H4 (cell line): ENCODE measurements at regions not wholly inside any gene's neighbourhood (a gene's known extent, or its start where the extent isn't known, plus 50 kb on each side); places are given as distances from the start of the nearest gene placed in this dataset.
"Not testable (repeated sequence)": the region's sequence is repeated elsewhere in the genome, so short reads cannot be mapped to it uniquely, and the experiment has no call there.

Experiments used
- DNase-seq: peaks from one replicate; pipeline ENCODE4 v3.0.0-alpha.2; 2015; ENCODE audit warnings: low spot score

DNA sequence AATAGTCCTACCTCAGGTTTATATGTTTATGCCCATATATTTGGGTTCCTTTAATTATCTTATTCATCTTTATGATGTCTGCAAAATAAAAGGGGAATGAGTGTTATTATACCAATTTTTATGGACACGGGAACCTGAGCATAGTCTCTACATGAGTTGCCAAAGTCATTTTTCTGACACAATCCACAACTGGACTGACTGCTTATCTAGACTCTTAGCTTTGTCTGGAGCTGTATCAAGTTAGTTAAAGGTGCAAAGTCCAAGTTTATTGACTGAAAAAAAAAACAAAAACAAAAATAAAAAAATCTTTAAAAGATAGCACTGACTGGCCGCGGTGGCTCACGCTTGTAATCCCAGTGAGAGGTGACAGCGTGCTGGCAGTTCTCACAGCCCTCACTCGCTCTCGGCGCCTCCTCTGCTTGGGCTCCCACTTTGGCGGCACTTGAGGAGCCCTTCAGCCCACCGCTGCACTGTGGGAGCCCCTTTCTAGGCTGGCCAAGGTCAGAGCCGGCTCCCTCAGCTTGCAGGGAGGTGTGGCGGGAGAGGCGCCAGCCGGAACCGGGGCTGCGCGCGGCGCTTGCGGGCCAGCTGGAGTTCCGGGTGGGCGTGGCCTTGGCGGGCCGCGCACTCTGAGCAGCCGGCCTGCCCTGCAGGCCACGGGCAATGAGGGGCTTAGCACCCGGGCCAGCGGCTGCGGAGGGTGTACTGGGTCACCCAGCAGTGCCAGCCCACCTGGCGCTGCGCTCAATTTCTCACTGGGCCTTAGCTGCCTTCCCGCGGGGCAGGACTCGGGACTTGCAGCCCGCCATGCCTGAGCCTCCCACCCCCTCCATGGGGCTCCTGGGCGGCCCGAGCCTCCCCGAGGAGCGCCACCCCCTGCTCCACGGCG is 116.6 kb upstream of the MBNL1 start:
- not testable (repeated sequence) for DNase-seq

DNA sequence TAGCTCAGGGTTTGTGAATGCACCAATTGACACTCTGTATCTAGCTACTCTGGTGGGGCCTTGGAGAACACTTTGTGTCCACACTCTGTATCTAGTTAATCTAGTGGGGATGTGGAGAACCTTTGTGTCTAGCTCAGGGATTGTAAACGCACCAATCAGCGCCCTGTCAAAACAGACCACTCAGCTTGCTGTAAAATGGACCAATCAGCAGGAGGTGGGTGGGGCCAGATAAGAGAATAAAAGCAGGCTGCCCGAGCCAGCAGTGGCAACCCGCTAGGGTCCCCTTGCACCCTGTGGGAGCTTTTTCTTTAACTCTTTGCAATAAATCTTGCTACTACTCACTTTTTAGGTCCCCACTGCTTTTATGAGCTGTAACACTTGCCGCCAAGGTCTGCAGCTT is 115.6 kb upstream of the MBNL1 start:
- not testable (repeated sequence) for DNase-seq

DNA sequence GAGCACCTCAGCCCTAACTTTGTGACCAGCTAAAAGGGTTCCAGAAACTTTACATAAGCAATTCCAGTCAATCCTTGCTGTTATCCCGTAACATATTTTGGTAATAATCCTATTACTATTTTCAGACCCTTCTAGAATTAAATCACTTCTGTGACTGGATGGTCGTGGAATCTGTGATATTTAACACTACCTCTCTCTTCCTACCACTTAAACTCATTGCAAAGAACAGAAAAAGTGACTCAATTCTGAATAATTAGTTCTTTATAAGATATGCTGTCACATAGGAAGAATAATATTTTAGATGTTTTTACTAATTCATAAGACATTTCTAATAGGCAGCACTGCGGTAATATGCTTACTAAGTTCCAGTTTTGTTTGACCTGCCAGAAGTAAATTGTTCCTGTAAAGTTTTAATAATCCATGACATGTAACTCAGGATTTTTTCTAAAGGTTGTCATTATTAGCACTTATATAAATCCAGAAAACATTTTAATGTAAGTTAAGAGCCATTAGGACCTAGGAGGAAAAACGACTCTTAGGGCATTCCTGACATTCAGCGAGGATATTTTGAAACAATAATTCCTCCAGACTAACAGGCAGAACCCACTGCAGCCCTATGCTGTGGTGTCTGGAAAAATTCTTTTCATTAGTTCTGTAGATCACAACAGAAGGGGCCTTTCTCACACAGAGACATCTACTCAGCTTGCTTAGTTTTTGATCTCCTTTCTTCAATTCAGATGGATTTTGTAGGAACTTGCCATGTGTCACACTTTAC is 113.3 kb upstream of the MBNL1 start:
- DNase-seq: no peak

DNA sequence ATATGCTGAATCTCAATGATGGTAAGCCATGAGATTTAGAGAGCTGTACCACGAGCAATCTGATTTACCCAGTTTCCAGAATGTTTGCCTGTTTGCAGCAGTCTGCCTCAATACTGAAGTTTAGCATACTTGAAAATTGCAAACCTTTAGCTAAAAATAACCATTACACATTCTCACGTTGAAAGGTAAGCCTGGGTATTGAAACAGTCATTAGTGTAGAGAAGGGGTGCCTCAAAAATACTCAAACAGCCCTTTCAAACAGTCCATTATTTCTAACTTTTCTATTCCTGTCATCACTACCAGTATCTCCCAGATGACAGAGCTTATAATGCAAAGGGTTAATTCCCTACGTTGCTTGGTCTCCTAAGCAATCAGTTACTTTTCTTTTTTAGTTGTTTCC is 111.8 kb upstream of the MBNL1 start:
- DNase-seq: no peak

DNA sequence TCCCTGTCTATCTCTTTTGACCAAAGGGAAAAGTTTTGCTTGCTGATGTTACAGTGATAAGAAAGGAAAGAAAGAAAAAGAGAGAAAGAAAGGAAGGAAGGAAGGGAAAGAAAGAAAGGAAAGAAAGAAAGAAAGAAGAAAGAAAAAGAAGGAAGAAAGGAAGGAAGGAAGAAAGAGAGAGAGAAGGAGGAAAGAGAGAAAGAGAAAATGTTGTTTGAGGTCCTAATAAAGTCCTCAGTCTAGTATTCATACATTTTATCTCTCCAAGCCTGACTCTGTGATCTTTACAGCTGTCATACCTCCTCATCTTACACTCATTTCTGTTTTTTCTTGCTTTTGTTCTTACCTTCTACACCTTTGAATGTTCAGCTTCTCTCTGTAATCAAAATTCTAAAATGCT is 111.4 kb upstream of the MBNL1 start:
- DNase-seq: no peak

DNA sequence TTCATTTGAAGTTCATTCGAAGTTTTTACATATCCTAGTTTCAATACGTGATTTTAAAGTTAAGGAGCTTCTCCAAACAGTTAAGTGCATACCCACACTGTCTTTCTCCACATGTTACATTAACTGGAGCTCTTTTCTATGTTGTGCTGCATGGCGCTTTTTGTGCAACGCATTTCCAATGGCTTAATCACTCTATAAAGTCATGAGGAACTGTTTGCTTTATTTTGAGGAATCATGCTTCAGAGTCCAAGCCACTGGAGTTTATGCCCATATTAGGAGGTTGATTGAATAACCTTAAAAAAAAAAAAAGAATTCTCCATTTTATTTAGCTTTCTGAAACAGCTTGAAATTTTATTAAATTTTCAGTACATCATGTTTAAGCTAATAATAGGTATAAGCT is 109.4 kb upstream of the MBNL1 start:
- DNase-seq: peak; percentile 62

DNA sequence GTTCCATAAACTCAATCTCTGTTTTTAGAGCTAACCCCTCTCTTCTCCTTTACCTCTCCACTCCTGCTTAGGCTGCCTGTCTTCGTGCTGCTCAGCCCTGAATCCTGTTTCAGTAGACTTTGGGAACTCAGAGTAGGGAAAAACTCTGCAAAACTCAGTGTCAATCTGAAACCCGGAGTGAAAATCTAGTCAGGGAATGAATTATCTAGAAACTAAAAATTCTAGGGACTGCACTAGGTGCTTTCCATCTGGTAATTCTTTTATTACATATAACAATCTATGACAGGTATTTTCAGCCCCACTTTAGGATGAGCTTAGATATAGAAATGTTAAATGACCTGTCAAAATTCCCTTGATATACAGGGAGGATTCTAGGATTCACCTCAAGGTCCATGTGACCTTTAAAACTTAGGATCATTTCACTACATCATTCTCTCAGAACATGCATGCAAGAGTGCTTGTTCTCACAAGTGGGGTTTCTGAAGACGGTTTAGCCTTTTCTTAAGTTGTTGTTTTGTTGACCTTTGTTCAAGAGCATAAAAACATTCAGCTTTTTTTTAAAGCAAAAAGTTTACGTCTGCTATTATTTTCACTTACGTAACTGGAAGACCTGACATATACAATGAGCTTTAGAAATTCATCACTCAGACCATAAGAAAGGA is 108.2 kb upstream of the MBNL1 start:
- no peak for DNase-seq

DNA sequence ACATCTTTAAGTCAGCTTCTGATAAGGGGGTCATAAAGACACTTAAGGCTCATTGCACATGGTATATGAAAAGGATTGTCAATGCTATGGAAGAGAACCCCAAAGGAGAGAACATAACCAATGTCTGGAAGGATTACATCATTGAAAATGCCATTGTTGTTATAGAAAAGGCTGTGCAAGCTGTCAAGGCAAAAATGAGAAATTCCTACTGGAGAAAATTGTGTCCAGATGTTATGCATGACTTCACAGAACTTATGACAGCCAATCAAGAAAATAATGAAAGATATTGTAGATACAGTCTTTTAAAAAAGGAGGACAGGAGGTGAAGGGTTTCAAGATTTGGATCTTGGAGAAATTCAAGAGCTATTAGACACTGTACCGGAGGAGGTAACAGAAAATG is 96.3 kb upstream of the MBNL1 start:
- DNase-seq: no peak

DNA sequence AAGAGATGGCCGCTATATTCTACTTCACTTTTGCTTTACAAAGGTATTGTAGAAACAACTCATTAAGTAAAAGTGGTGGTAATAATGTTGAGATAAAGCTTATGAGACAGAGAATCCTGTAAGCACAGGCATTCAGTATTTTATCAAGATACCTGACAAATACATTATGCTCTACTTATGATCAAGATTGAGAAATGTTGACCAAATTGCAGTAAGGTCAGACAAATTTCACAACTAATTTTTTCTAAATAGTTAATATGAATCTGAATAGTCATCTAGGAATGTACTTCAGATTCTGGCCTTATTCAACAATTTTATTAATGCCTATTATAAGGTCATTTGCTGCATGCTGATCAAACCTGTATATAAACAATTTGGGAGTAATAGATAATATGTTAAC is 95.1 kb upstream of the MBNL1 start:
- DNase-seq: no peak

DNA sequence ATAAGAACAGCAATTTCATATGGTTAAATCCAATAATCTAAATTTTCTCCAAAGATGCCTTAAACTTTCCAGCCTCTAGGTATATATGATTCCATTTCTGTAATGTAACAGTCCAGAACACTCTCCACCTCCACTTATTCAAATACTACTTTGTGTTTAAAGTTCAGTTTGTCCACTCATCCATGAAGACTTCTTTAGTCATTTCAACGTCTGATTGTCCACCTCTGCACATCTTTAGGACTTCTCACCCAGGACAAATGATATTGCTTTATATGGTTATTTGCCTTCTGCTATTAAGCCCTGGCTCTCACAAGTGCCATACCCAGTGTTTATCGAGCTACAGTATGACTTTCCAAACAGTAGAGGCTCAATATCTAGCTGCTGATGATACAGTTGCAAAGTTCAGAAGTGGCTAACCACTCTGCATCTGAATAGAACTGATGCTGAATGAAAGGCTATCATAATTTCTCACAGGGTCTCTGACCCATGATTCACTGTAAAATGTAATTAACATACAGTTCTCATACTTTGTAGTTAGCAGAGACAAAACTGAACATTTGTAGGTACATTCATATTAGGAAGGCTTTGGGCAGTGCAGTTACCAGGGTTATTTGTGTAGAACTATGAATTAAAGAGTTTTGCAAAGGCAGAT is 93.7 kb upstream of the MBNL1 start:
- DNase-seq: no peak

DNA sequence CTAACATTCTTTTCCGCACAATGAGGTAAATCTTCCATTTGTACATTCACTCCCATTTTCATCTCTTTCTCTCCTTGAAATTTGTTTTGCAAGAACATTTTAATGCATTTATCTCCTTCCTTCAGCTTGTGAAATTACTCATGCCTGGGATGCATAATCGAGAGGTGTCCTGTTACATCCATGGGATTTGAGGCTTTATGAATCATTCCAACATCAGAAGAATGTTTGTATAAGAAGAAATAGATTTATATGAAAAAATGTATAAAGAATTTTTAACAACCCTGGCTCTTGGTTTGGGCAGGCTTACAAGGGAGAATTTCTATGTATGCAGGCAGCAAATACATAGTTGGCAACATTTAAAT is 93.2 kb upstream of the MBNL1 start:
- peak; percentile 53 for DNase-seq

DNA sequence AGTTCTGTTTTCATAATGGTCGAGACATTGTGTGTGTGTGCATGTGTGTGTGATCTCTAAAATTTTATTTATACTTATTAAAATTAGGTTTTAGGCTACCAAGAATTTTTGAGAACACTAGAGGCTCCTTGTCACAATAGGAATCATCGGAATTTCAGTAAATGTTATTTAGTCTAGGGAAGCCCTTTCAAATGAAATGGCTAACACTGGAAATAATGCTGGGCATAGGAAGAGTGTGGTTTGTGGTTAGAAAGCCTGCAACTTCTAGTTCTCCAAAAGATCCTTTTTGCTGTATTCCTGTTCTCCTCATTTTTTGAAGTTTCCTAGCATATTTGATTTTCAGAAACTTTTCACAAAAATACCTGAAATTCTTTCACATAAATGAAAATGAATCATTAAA is 92.5 kb upstream of the MBNL1 start:
- peak; percentile 27 for DNase-seq

DNA sequence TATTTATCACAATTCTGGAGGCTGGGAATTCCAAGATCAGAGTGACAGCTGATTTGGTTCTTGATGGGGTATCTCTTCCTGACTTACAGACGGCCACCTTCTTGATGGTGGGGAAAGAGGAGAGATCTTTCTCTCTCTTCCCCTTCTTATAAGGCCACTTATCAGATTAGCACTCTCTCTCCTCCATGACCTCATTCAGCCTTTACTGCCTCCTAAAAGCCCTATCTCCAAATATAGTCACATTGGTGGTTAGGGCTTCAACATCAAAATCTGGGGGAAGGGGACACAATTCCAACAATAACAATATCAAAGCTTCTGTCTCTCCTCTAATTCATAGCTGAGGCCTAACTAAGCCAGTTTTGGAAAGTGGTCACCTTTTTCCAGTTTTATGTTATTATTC is 91.7 kb upstream of the MBNL1 start:
- DNase-seq: no peak

DNA sequence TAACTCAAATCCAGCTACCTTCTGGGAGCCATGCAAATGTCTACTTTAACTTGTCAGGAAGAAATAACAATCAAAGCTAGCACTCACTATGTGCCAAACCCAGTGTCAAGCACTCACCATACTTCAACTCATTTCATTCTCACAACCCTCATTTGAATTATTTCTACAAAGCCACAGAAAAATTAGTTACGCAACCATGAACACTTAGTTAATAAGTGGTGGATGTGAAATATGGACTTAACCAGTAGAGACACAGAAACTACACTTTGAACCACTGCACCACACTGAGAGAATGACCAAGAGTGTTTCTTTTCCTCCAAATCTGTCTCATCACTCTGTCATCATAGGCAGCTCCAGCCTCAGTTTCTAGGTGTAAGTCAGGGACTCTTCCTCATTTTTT is 91.0 kb upstream of the MBNL1 start:
- DNase-seq: no peak

DNA sequence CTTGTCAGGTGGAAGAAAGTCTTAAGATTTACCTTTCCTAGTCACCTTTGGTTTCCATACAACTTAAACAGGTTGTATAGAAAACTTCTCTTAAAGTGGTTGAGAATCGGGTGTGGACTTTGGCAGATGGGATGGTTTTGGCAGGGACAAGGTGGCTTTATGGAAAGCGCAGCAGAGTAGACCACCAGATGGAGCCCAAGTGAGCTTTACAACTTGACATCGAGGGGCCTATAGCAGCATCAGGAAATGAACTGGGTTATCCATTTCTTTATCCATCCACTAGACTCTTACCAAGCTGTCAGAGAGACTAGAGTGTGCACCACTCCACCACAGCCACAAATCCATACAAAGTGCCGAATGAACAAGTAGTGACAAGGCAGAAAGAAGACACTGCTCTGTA is 85.3 kb upstream of the MBNL1 start:
- DNase-seq: peak; percentile 42

DNA sequence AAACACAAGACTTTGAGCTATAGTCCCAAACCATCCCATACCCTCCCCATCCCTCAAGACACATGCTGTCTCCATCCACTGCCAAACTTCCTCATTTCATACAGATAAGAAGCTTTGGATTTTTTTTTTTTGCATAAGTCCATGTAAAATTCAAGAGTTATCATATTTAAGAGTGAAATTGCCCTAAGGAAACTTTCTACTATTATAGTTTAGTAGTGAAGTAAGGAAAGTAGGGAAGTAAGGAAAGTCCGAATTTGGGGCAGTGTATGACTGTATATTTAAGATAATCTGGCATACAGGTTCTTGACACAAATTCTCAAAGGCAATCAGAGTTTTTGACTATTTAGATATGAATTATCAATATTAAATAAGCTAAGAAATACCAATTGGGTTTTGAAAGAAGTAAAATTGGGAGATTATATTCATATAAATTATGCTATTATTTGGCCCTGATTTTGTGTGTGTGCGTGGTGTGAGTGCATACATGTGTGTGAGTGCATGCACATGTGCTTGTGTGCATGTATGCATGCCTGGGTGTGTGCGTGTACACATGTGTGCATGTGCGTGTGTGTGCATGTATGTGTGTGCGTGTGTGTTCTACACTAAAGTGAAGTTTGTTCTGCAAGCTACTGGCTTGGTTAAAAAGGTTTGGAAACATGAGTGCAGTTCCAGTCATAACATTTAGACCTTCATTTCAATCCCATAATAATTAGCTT is 83.6 kb upstream of the MBNL1 start:
- no peak for DNase-seq

DNA sequence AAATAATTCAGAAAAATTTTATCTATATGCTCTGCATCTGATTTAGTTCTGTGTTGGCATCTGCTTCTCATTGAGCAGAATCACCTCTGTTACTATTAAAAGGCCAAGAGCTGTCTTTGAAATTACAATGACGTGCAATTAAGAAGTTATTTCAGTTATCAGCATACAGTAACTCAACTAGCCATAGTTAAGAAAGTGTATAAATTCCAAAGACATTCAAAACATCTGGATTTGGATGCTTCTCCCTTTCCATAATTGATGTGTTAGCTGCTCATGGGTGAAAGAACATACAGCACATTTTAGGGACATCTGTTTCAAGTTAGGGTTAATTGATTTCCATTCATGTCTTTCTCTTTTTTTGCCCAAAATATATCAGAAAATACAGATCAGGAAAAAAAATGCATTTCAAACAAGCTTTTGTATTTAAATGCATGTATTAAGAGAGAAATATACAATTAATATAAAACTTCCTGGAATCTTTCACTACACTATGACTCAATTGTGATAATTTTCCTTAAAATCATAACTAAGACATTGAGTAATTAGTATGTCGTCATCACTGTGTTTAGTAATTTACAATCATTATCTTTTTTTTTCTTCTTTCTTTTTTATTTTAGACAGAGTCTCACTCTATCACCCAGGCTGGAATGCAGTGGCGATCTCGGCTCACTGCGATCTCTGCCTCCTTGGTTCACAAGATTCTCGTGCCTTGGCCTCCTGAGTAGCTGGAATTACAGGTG is 82.7 kb upstream of the MBNL1 start:
- DNase-seq: no peak

DNA sequence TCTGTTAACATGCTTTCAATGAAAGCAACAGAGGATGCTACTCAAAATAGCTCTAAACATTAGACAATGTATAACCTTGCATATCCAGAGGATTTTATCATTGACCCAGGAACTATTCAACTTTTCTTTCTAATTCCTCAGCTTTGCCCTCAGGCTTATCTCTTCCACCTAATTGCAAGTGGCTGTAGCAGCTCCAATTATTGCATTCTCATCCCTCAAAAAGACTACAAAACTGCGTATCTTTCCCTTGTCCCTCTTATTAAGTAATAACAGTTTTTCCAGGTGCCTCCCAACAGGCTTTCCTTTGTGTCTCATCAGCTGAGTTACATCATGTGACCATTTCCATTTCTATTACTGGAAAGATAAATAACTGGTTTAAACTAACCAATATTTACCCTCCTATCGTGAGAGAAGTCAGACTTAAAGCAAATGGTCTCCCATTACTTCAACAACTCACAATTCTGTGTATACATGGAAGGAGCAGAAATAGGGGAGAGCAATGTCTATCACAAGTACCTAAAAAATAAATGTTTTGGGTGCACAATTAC is 78.0 kb upstream of the MBNL1 start:
- DNase-seq: no peak

DNA sequence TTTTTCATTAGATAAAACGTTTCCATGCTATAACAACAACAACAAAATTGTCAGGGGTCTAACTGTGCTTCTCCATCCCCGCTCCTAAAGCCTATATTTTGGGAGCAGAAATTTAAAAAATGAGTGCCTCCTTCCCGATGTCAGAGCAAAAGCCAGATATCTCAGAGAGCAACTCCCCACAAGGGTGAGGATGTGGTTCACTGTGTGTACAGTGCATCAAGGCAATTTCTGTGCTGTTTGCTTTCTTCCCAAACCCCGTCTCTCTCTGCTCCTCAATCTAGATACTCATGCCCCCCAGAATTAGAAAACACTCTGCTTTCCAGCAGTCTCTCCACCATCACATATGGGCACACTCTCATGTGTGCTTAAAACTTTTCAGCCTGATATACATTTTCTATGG is 76.7 kb upstream of the MBNL1 start:
- DNase-seq: no peak

DNA sequence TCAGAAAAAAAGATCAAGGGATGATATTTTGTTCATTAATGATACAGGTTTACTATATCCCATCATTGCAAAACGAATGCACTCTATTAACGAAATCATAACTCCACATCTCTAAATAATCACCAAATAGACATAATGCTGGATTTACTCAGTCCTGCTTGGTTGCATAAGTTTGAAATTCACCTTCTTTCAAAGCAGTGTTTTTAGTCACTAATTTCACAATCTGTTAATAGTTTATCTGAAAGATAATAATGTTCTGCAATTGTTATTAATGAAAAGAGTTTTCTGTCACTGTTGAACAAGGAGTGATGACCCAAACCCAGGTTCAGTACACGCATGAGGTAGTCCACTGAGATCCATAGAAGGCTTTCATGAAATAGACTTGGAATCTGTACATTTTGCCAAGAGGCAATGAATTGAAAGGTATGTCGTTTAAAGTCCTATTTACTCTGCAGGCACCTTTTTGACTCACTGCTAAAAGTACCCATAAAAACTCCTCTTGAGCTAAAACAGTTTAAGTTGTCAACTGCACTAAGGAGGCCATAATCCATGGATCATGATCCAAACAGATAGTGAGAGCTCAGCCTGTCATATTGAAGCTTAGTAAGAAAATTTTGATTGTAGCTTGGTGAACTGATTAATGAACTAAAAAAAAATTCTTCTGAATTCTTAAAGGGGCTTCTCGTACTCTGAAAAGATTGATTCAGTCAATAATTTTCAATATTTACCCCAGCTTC is 75.6 kb upstream of the MBNL1 start:
- no peak for DNase-seq
